Suprapubic skin (tissue), 4 donors: ENCODE measurements at regions not wholly inside any gene's neighbourhood (a gene's known extent, or its start where the extent isn't known, plus 50 kb on each side); places are given as distances from the start of the nearest gene placed in this dataset.

Source experiments
- DNase-seq, 2 donors: peaks; one replicate each; pipeline ENCODE4 v3.0.0-alpha.2; 2019; ENCODE audit warnings: low spot score in 2 of 2
- H3K27ac ChIP-seq: fragments of 200-600 bp; sonication (generic); one replicate; pipeline ENCODE4 v1.5.1; 2019
- H3K27me3 ChIP-seq: fragments of 200-600 bp; sonication (generic); one replicate; pipeline ENCODE4 v1.5.1; 2019
- H3K36me3 ChIP-seq: fragments of 200-600 bp; sonication (generic); one replicate; pipeline ENCODE4 v1.5.1; 2019
- H3K4me1 ChIP-seq: fragments of 200-600 bp; sonication (generic); one replicate; pipeline ENCODE4 v1.5.1; 2019
- H3K4me3 ChIP-seq: fragments of 200-600 bp; sonication (generic); one replicate; pipeline ENCODE4 v1.5.1; 2019; ENCODE audit warnings: mild to moderate bottlenecking
- H3K9me3 ChIP-seq: fragments of 200-600 bp; sonication (generic); one replicate; pipeline ENCODE4 v1.5.1; 2019
- EP300 ChIP-seq: sonication (generic); formaldehyde crosslinking; IDR thresholded peaks from one replicate; pipeline ENCODE4 v1.6.1; 2017; ENCODE audit warnings: antibody characterized with exemption
- POLR2A ChIP-seq, 2 donors: fragments of 450-650 bp; IDR thresholded peaks; one replicate each; pipeline ENCODE4 v1.6.1; 2017; ENCODE audit warnings: antibody characterized with exemption in 2 of 2, mild to moderate bottlenecking in 2 of 2, moderate library complexity in 2 of 2
- POLR2AphosphoS5 ChIP-seq, 3 donors: sonication (generic); formaldehyde crosslinking; IDR thresholded peaks; one replicate each; pipeline ENCODE4 v1.6.1; 2017; ENCODE audit warnings: antibody characterized with exemption in 3 of 3
- WGBS: methylation state at CpG from one replicate; pipeline ENCODE4 v1.1.5; 2018; 5-methylcytosine and 5-hydroxymethylcytosine counted together
- TF ChIP-seq, protein P1 (sequence below), 2 donors: fragments of 200-600 bp in 1 of 2; fragments of 450-650 bp in 1 of 2; sonication (generic) in 1 of 2; IDR thresholded peaks; one replicate each; pipeline ENCODE4 v1.5.1; 2016 to 2019; ENCODE audit warnings: antibody characterized with exemption in 2 of 2, mild to moderate bottlenecking in 1 of 2, moderate library complexity in 1 of 2

DNA sequence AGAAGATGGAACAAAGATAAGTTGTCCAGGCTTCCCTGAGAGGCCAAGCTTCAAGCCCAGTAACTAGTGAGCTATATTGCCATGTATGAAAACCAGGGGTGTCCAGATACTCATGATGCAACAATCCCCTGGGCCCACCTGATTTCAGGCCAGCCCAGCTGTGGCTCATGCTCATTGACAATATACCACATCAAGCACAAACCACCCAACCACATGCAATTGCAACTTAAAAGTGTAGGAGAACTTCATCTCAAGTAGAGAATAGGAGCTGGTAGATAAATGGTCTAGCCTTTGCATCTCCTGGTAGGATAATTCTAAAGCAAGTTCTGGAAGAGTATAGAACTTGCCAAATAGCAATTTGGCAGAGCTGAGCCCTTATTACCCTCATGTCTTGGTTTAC lies 561.3 kb downstream of the IGSF11 start:
- H3K36me3 ChIP-seq = no peaks in the 10 kb centered on the region
- no peaks in the 10 kb centered on the region for H3K4me1 ChIP-seq
- H3K27ac ChIP-seq = no peak overlapping the region
- no peaks in the 10 kb centered on the region for H3K9me3 ChIP-seq
- no peaks in the 10 kb centered on the region for H3K27me3 ChIP-seq
- no peak overlapping the region for H3K4me3 ChIP-seq
- no peak for TF ChIP-seq EP300
- DNase-seq = no peak

DNA sequence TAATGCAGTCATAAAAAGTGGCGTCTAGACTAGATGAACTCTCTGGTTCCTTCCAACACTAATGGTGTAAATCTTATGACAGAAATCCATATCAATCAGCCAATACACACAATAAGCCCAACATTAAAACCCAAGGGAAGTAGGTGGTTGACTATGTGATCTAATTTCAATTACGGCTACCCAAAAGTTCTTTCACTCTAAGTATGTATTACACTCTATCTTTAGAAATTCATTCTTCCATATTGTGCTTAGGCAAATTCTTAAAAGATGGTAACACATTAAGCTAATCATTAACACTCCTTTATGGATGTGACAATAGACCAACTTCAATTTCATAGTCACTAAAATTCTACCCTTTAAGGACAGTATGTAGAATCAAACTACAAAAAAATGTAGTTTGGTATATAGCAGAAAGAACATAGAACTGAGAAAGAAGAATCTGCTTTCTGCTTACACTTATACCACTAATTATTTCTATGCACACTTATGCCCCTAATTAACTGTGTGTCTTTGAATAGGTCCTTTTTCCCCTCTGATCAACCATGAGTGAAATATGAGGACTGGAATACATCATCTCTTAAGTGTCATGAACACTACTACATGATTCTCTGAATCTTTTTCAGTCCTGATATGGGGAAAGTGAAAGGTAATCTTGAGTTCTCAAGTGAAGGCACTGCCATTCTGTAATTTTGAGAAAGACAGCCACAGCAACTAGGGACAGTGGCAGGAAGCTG lies 557.6 kb downstream of the IGSF11 start:
- WGBS = 85% methylated on average over 2 of the region's 2 CpGs
- no peaks in the 10 kb centered on the region for H3K36me3 ChIP-seq
- TF ChIP-seq POLR2AphosphoS5 (IDR thresholded peaks at IDR 0.05) (no peak), EP300 (no peak), POLR2A (IDR thresholded peaks at IDR 0.05) (no peak)
- TF ChIP-seq, protein P1, sequence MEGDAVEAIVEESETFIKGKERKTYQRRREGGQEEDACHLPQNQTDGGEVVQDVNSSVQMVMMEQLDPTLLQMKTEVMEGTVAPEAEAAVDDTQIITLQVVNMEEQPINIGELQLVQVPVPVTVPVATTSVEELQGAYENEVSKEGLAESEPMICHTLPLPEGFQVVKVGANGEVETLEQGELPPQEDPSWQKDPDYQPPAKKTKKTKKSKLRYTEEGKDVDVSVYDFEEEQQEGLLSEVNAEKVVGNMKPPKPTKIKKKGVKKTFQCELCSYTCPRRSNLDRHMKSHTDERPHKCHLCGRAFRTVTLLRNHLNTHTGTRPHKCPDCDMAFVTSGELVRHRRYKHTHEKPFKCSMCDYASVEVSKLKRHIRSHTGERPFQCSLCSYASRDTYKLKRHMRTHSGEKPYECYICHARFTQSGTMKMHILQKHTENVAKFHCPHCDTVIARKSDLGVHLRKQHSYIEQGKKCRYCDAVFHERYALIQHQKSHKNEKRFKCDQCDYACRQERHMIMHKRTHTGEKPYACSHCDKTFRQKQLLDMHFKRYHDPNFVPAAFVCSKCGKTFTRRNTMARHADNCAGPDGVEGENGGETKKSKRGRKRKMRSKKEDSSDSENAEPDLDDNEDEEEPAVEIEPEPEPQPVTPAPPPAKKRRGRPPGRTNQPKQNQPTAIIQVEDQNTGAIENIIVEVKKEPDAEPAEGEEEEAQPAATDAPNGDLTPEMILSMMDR (IDR thresholded peaks at IDR 0.05) = no peak

DNA sequence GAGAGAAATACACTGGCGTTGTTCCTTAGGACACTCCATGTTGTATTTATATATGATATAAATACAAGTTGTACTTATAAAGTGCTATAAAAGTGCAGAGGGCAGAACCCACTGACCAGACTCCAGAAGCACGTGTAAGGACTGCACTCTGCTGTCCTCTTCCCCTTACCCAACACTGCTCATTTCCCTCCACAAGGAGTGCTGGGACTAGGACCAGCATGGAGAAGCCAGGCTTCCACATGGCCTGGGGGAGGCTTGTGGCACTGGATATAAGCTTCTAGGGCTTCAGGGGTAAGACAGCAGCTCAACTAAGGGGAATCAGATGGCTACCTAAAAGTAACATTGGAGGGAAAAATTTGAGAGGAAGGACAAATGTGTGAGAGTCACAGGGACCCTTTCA lies 556.9 kb downstream of the IGSF11 start:
- Histone ChIP-seq H3K4me3 (no peak overlapping the region), H3K36me3 (no peaks in the 10 kb centered on the region), H3K27me3 (no peaks in the 10 kb centered on the region), H3K4me1 (no peaks in the 10 kb centered on the region), H3K9me3 (no peaks in the 10 kb centered on the region), H3K27ac (no peak overlapping the region)
- no peak for DNase-seq
- TF ChIP-seq EP300 = no peak
- TF ChIP-seq POLR2A (IDR thresholded peaks at IDR 0.05) = no peak
- TF ChIP-seq POLR2AphosphoS5 (IDR thresholded peaks at IDR 0.05) = no peak
- TF ChIP-seq, protein P1 (IDR thresholded peaks at IDR 0.05) = no peak
- 20% methylated on average over 2 of the region's 2 CpGs for WGBS

More for the DNA sequence above, 557.6 kb downstream of the IGSF11 start:
- Histone ChIP-seq H3K27me3 (no peaks in the 10 kb centered on the region), H3K9me3 (no peaks in the 10 kb centered on the region), H3K4me1 (no peaks in the 10 kb centered on the region), H3K27ac (no peak overlapping the region), H3K4me3 (no peak overlapping the region)
- no peak for DNase-seq

DNA sequence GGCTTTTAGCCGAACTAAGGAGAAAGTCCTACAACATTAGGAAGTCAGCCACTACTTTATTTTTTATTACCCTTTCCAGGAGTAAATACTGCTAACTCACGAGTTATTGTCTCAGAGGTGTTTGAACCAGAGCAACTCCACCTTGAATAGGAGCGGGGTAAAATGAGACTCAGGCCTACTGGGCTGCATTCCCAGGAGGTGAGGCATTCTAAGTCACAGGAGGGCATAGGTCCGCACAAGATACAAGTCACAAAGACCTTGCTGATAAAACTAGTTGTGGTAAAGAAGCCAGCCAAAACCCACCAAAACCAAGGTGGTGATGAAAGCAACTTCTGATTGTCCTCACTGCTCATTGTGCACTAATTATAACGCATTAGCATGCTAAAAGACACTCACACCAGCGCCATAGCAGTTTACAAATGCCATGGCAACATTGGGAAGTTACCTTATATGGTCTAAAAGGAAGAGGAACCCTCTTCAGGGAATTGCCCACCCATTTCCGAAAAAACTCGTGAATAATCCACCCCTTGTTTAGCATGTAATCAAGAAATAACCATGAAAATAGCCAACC lies 555.9 kb downstream of the IGSF11 start:
- H3K27me3 ChIP-seq = no peaks in the 10 kb centered on the region
- WGBS = 78% methylated on average over 8 of the region's 8 CpGs
- no peak overlapping the region for H3K4me3 ChIP-seq
- H3K4me1 ChIP-seq = no peaks in the 10 kb centered on the region
- H3K27ac ChIP-seq = no peak overlapping the region
- no peaks in the 10 kb centered on the region for H3K36me3 ChIP-seq
- DNase-seq = no peak
- TF ChIP-seq EP300 (no peak), POLR2AphosphoS5 (IDR thresholded peaks at IDR 0.05) (no peak), POLR2A (IDR thresholded peaks at IDR 0.05) (no peak)
- TF ChIP-seq, protein P1 (IDR thresholded peaks at IDR 0.05) = no peak
- no peaks in the 10 kb centered on the region for H3K9me3 ChIP-seq

DNA sequence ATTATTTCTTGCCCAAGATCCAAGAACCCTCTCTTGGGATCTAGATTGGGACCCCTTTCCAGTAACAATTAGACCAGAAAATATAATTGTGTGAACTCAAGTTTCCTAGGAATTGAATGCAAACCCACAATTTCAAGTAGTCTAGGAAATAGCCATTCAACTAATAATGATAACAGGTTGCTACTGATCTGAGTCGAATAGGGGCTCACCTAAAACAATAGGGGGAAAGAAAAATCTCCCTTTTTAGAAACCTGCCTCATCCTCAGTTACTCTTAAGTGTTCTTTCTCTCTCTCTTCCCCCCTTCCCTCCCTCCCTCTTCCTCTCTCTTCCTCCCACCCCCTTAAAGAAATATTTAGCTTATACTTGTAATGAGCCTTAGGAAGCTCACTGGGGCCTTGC lies 555.3 kb downstream of the IGSF11 start:
- Histone ChIP-seq H3K4me3 (no peak overlapping the region), H3K9me3 (no peaks in the 10 kb centered on the region), H3K4me1 (no peaks in the 10 kb centered on the region), H3K27me3 (no peaks in the 10 kb centered on the region), H3K27ac (no peak overlapping the region), H3K36me3 (no peaks in the 10 kb centered on the region)
- no peak for TF ChIP-seq POLR2AphosphoS5 (IDR thresholded peaks at IDR 0.05)
- no peak for TF ChIP-seq EP300
- TF ChIP-seq, protein P1 (IDR thresholded peaks at IDR 0.05) = no peak
- no peak for TF ChIP-seq POLR2A (IDR thresholded peaks at IDR 0.05)
- DNase-seq = no peak
- WGBS = 86% methylated on average over 1 of the region's 1 CpG
